ENCODE measurements at regions not wholly inside any gene's neighbourhood (a gene's known extent, or its start where the extent isn't known, plus 50 kb on each side); places are given as distances from the start of the nearest gene placed in this dataset.

DNA sequence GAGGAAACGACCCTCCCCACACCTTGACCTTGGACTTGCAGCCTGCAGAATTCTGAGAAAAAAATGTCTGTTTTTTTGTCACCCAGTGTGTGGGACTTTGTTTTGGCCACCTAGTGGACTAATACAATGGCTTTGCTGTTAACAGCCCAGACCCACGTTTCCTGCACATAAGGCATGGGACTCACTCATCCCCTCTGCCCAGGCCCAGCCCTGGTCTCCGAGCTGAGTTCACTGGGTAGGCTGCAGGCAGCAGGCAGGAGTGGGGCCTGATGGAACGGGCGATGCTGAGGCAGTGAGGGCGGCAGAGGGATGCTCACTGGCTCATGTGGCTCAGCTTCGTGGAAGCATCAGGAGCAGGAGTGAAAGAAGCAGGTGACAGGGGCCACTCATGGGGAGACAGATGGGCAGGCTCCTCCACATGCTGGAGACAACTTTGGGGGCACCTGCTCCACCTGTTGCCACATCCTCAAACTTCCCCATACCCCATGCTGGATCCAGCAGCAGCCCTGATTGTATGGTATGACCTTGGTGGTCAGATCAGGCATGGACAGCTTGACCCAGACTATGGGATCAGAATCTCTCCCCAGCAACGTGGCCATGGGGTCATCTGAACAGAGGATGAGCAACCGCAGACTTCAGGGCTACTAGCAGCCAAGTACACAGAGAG is 65.8 kb upstream of the ANTXRL start:
- H3K9me1 ChIP-seq (replicated peaks; ENCODE audit: control insufficient read depth, extremely low read depth, insufficient read depth, low read length), result no peaks in the 10 kb centered on the region
- H2AFZ ChIP-seq (ENCODE audit: low read depth, low read length), result no peak overlapping the region
- ChIA-PET POLR2A (no interaction called here), CTCF (interaction anchor here (1.1 kb wide), 1 partner anchor 986 kb away, joined by 3 read pairs; no protein-coding TSS in a partner anchor)
- no peaks in the 10 kb centered on the region for H3K79me2 ChIP-seq (ENCODE audit: control insufficient read depth, insufficient read depth, low read length)
- TF ChIP-seq POLR2A (IDR thresholded peaks at IDR 0.05; ENCODE audit: low read depth, low read length) (no peak), JUN (IDR thresholded peaks at IDR 0.05; ENCODE audit: borderline replicate concordance, insufficient read depth, insufficient read length, low read depth) (no peak), EZH2 (IDR thresholded peaks at IDR 0.05; ENCODE audit: borderline replicate concordance, low read depth, low read length, severe bottlenecking) (no peak), MYC (IDR thresholded peaks at IDR 0.05; ENCODE audit: low read depth, low read length) (no peak), GATA2 (IDR thresholded peaks at IDR 0.05; ENCODE audit: insufficient read depth, insufficient read length, low read depth, low read length) (no peak), FOS (IDR thresholded peaks at IDR 0.05; ENCODE audit: borderline replicate concordance, insufficient read depth, low read length) (no peak)
- TF ChIP-seq, protein P1, sequence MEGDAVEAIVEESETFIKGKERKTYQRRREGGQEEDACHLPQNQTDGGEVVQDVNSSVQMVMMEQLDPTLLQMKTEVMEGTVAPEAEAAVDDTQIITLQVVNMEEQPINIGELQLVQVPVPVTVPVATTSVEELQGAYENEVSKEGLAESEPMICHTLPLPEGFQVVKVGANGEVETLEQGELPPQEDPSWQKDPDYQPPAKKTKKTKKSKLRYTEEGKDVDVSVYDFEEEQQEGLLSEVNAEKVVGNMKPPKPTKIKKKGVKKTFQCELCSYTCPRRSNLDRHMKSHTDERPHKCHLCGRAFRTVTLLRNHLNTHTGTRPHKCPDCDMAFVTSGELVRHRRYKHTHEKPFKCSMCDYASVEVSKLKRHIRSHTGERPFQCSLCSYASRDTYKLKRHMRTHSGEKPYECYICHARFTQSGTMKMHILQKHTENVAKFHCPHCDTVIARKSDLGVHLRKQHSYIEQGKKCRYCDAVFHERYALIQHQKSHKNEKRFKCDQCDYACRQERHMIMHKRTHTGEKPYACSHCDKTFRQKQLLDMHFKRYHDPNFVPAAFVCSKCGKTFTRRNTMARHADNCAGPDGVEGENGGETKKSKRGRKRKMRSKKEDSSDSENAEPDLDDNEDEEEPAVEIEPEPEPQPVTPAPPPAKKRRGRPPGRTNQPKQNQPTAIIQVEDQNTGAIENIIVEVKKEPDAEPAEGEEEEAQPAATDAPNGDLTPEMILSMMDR (IDR thresholded peaks at IDR 0.05; ENCODE audit: extremely low read depth in 1 of 2, insufficient read depth in 1 of 2, low read depth in 1 of 2, low read length in 2 of 2), result no peak
- TF ChIP-seq, protein P2, sequence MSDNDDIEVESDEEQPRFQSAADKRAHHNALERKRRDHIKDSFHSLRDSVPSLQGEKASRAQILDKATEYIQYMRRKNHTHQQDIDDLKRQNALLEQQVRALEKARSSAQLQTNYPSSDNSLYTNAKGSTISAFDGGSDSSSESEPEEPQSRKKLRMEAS (IDR thresholded peaks at IDR 0.05; ENCODE audit: insufficient read depth, insufficient read length), result no peak
- FAIRE-seq (no peak), DNase-seq (ENCODE audit: low read depth, low spot score) (no peak)
- intact Hi-C loops (cut with micrococcal nuclease), result loop anchor here (1.0 kb wide), 1 partner anchor 185 kb away; no protein-coding TSS in a partner anchor
- BruUV-seq (replicated peaks), result no TSS peak
- no peak overlapping the region for H3K27ac ChIP-seq (ENCODE audit: insufficient read depth, low read depth, low read length)
- H3K4me3 ChIP-seq (replicated peaks in 1 of 3; ENCODE audit: insufficient read depth in 1 of 3, low read depth in 1 of 3, low read length in 3 of 3), result no peak overlapping the region
- H3K9ac ChIP-seq (replicated peaks; ENCODE audit: extremely low read depth, insufficient read depth, low read length), result no peak overlapping the region
- H3K36me3 ChIP-seq (ENCODE audit: control insufficient read depth in 2 of 2, extremely low read depth in 1 of 2, insufficient read depth in 2 of 2, low read length in 2 of 2), result no peaks in the 10 kb centered on the region
- H3K4me1 ChIP-seq (ENCODE audit: control insufficient read depth, extremely low read depth, insufficient read depth, low read length), result no peaks in the 10 kb centered on the region
- no peak overlapping the region for H3K4me2 ChIP-seq (ENCODE audit: insufficient read depth, low read length)
- H3K27me3 ChIP-seq (ENCODE audit: control insufficient read depth in 2 of 2, insufficient read depth in 2 of 2, low read length in 2 of 2), result no peaks in the 10 kb centered on the region
- dilution Hi-C loops (cut with MboI; ENCODE audit: extremely low pct_ligation_motif_present, low sequenced_read_pairs), result no loop called here
- H3K9me3 ChIP-seq (replicated peaks; ENCODE audit: control insufficient read depth, insufficient read depth, low read length), result no peaks in the 10 kb centered on the region
- no peaks in the 10 kb centered on the region for H4K20me1 ChIP-seq (replicated peaks; ENCODE audit: control insufficient read depth, extremely low read depth, insufficient read depth, low read length)

Measured in endothelial cell of umbilical vein (primary cell).